HG03135 (cell line): ENCODE measurements at regions not wholly inside any gene's neighbourhood (a gene's known extent, or its start where the extent isn't known, plus 50 kb on each side); places are given as distances from the start of the nearest gene placed in this dataset.

ENCODE experiments used
- ATAC-seq: cut with Tn5 transposase; IDR thresholded peaks from one replicate; pipeline ENCODE4 v1.9.1; 2021; ENCODE audit warnings: mild to moderate bottlenecking, moderate library complexity; ENCODE audit not compliant: unreplicated experiment

GRCh38 chr3:31472479-31473390, 60.0 kb upstream of the STT3B start:
- no peak for ATAC-seq

GRCh38 chr3:31476209-31476608, 56.5 kb upstream of the STT3B start:
- no peak for ATAC-seq

- ATAC-seq, result no peak
Measured at GRCh38 chr3:31479431-31479830, 53.3 kb upstream of the STT3B start.

GRCh38 chr3:31481697-31482096, 51.0 kb upstream of the STT3B start:
- ATAC-seq, result no peak

GRCh38 chr3:31482493-31483200, 50.1 kb upstream of the STT3B start:
- ATAC-seq, result no peak
